IMR-90 (cell line): ENCODE measurements at regions not wholly inside any gene's neighbourhood (a gene's known extent, or its start where the extent isn't known, plus 50 kb on each side); places are given as distances from the start of the nearest gene placed in this dataset.

ENCODE experiments used
- ATAC-seq: fragments of 200-7000 bp; cut with Tn5 transposase; 2 replicates; pipeline ENCODE4 v1.9.1; 2020; ENCODE audit warnings: low read depth, mild to moderate bottlenecking, moderate library complexity
- BruUV-seq: library from RNA; stranded (reverse); fragments of 400-500 nt; replicated peaks from 2 replicates; lab custom pipeline; 2021; lab: Mats Ljungman, UMichigan
- CTCF ChIA-PET: fragments of 300-600 bp; formaldehyde crosslinking; extraction: SDS; loops from one replicate; lab custom pipeline; 2021; ENCODE audit warnings: antibody characterized with exemption; lab: Yijun Ruan, JAX
- POLR2A ChIA-PET: fragments of 300-600 bp; sonication (Branson Sonifier 250); formaldehyde crosslinking; loops from one replicate; lab custom pipeline; 2022; ENCODE audit warnings: antibody characterized with exemption; ENCODE audit not compliant: unreplicated experiment; lab: Charles Lee
- DNase-seq: peaks from one replicate; pipeline ENCODE4 v3.0.0; 2013
- H2AFZ ChIP-seq: replicated peaks from 2 replicates; pipeline ENCODE3; 2013; ENCODE audit warnings: low read length, mild to moderate bottlenecking; ENCODE audit not compliant: poor library complexity
- H2AK5ac ChIP-seq: 2 replicates; pipeline ENCODE4 v1.6.1; 2013; ENCODE audit warnings: low read depth, low read length, inconsistent platforms
- H2AK9ac ChIP-seq: replicated peaks from 2 replicates; pipeline ENCODE3; 2013; ENCODE audit warnings: mild to moderate bottlenecking, low read depth, low read length, moderate library complexity; ENCODE audit not compliant: poor library complexity
- H2BK120ac ChIP-seq: 2 replicates; pipeline ENCODE4 v1.6.1; 2013; ENCODE audit warnings: low read depth, low read length, inconsistent platforms
- H2BK15ac ChIP-seq: 3 replicates; pipeline ENCODE4 v1.6.1; 2013; ENCODE audit warnings: low read depth, low read length, inconsistent platforms
- H2BK20ac ChIP-seq: 2 replicates; pipeline ENCODE4 v1.6.1; 2013; ENCODE audit warnings: low read depth, mild to moderate bottlenecking, inconsistent platforms, low read length, moderate library complexity
- H2BK5ac ChIP-seq: 2 replicates; pipeline ENCODE4 v1.6.1; 2013; ENCODE audit warnings: mild to moderate bottlenecking, low read depth, low read length, inconsistent platforms; ENCODE audit not compliant: poor library complexity, severe bottlenecking
- H3K14ac ChIP-seq: replicated peaks from 2 replicates; pipeline ENCODE4 v1.6.1; 2013; ENCODE audit warnings: low read depth, low read length, inconsistent platforms
- H3K18ac ChIP-seq: 2 replicates; pipeline ENCODE4 v1.6.1; 2013; ENCODE audit warnings: low read depth, low read length, control low read depth
- H3K23ac ChIP-seq: 2 replicates; pipeline ENCODE4 v1.6.1; 2013; ENCODE audit warnings: low read depth, low read length, inconsistent platforms
- H3K27ac ChIP-seq: 2 replicates; pipeline ENCODE4 v1.5.1; 2013; ENCODE audit warnings: mild to moderate bottlenecking, control low read depth, low read length; ENCODE audit not compliant: insufficient read depth
- H3K27me3 ChIP-seq: 2 replicates; pipeline ENCODE4 v1.6.1; 2013; ENCODE audit warnings: low read length; ENCODE audit not compliant: control insufficient read depth, insufficient read depth
- H3K36me3 ChIP-seq: 2 replicates; pipeline ENCODE4 v1.6.1; 2013; ENCODE audit warnings: low read length, mixed read lengths; ENCODE audit not compliant: control insufficient read depth, insufficient read depth
- H3K4ac ChIP-seq: 2 replicates; pipeline ENCODE4 v1.6.1; 2013; ENCODE audit warnings: low read depth, low read length, inconsistent platforms
- H3K4me1 ChIP-seq: 2 replicates; pipeline ENCODE4 v1.6.1; 2013; ENCODE audit warnings: low read length, mixed read lengths; ENCODE audit not compliant: control insufficient read depth, insufficient read depth
- H3K4me2 ChIP-seq: 2 replicates; pipeline ENCODE4 v1.6.1; 2013; ENCODE audit warnings: low read depth, mild to moderate bottlenecking, control low read depth, low read length, moderate library complexity
- H3K4me3 ChIP-seq: 2 replicates; pipeline ENCODE4 v1.5.1; 2013; ENCODE audit warnings: low read depth, mild to moderate bottlenecking, control low read depth, low read length, moderate library complexity; ENCODE audit not compliant: insufficient read depth
- H3K56ac ChIP-seq: 2 replicates; pipeline ENCODE4 v1.6.1; 2013; ENCODE audit warnings: low read length, inconsistent platforms; ENCODE audit not compliant: insufficient read depth; ENCODE audit errors: extremely low read depth
- H3K79me1 ChIP-seq, 2 experiments: 2 replicates each; pipeline ENCODE4 v1.6.1; 2013; ENCODE audit warnings: low read length in 2 of 2, inconsistent platforms in 1 of 2, low read depth in 1 of 2
- H3K9ac ChIP-seq: 2 replicates; pipeline ENCODE4 v1.6.1; 2013; ENCODE audit warnings: low read depth, low read length, control low read depth
- H3K9me1 ChIP-seq: 2 replicates; pipeline ENCODE4 v1.6.1; 2013; ENCODE audit warnings: low read length, inconsistent platforms; ENCODE audit not compliant: insufficient read depth
- H3K9me3 ChIP-seq: 2 replicates; pipeline ENCODE4 v1.6.1; 2013; ENCODE audit warnings: low read length; ENCODE audit not compliant: control insufficient read depth, insufficient read depth
- H4K20me1 ChIP-seq: 2 replicates; pipeline ENCODE4 v1.6.1; 2013; ENCODE audit warnings: low read length, inconsistent platforms; ENCODE audit not compliant: insufficient read depth
- H4K5ac ChIP-seq: 2 replicates; pipeline ENCODE4 v1.6.1; 2013; ENCODE audit warnings: mild to moderate bottlenecking, low read depth, low read length, control low read depth
- H4K8ac ChIP-seq, 2 experiments: 2 replicates each; pipeline ENCODE4 v1.6.1; 2013; ENCODE audit warnings: low read depth in 2 of 2, low read length in 2 of 2, control low read depth in 1 of 2, inconsistent platforms in 1 of 2
- H4K91ac ChIP-seq: 2 replicates; pipeline ENCODE4 v1.6.1; 2013; ENCODE audit warnings: low read depth, low read length, inconsistent platforms; ENCODE audit not compliant: insufficient read depth
- BHLHE40 ChIP-seq: fragments of 150-350 bp; IDR thresholded peaks from 2 replicates; pipeline ENCODE4 v1.6.1; 2016; ENCODE audit warnings: mild to moderate bottlenecking, low read depth, low read length
- FOS ChIP-seq: fragments of 150-350 bp; IDR thresholded peaks from 2 replicates; pipeline ENCODE4 v1.6.1; 2016; ENCODE audit warnings: low read depth, low read length
- NFE2L2 ChIP-seq: fragments of 150-350 bp; IDR thresholded peaks from 2 replicates; pipeline ENCODE4 v1.6.1; 2016; ENCODE audit warnings: low read depth, mild to moderate bottlenecking, low read length
- USF2 ChIP-seq: fragments of 150-350 bp; IDR thresholded peaks from 2 replicates; pipeline ENCODE4 v1.6.1; 2017; ENCODE audit warnings: mild to moderate bottlenecking, antibody characterized with exemption, low read length, low read depth
- WGBS, 2 experiments: methylation state at CpG; one replicate each; pipeline versions ENCODE4 v1.1.5 to v1.1.7; 2013; ENCODE audit warnings: missing lambda C conversion rate in 2 of 2; ENCODE audit not compliant: insufficient read length in 1 of 2; ENCODE audit errors: extremely low coverage in 2 of 2; 5-methylcytosine and 5-hydroxymethylcytosine counted together
- dilution Hi-C: fragments of 300-500 bp; cut with HindIII; formaldehyde crosslinking; loops from one replicate; pipeline ENCODE4 v1.14.3; 2018; ENCODE audit warnings: low sequenced_read_pairs; ENCODE audit not compliant: unreplicated experiment
- in situ Hi-C: fragments of 300-500 bp; cut with MboI; formaldehyde crosslinking; loops from 3 replicates; pipeline ENCODE4 v1.14.3; 2019; ENCODE audit warnings: low sequenced_read_pairs, inconsistent platforms, mixed read lengths
- intact Hi-C: fragments of 100-400 bp; cut with micrococcal nuclease; formaldehyde crosslinking; loops from 2 replicates; pipeline ENCODE4 v1.10.0; 2022

GRCh38 chr9:24451346-24451745, 94.4 kb downstream of the IZUMO3 start:
- H2AK9ac ChIP-seq, result no peak overlapping the region
- no peak overlapping the region for H2AFZ ChIP-seq
- no peaks in the 10 kb centered on the region for H3K27me3 ChIP-seq
- no peak overlapping the region for H2BK15ac ChIP-seq
- no peak overlapping the region for H3K4me3 ChIP-seq
- H4K8ac ChIP-seq, result no peak overlapping the region
- intact Hi-C loops (no loop called here), dilution Hi-C loops (no loop called here), in situ Hi-C loops (no loop called here)
- H3K9me1 ChIP-seq, result no peaks in the 10 kb centered on the region
- no peak overlapping the region for H3K14ac ChIP-seq
- no peak overlapping the region for H3K9ac ChIP-seq
- H3K4me2 ChIP-seq, result no peak overlapping the region
- no peak overlapping the region for H2BK5ac ChIP-seq
- H3K18ac ChIP-seq, result no peak overlapping the region
- no peaks in the 10 kb centered on the region for H3K79me1 ChIP-seq
- H3K9me3 ChIP-seq, result peaks cover 7% of the 10 kb centered on the region; the same call in 1 of the 2 replicates
- POLR2A ChIA-PET, result no interaction called here
- no peak for DNase-seq
- no peak overlapping the region for H2AK5ac ChIP-seq
- H3K36me3 ChIP-seq, result no peaks in the 10 kb centered on the region
- H2BK120ac ChIP-seq, result no peak overlapping the region
- no peak overlapping the region for H3K27ac ChIP-seq
- TF ChIP-seq FOS, result no peak
- no peak for TF ChIP-seq BHLHE40
- TF ChIP-seq USF2, result no peak
- no peak for TF ChIP-seq NFE2L2
- BruUV-seq, result no TSS peak
- H4K5ac ChIP-seq, result no peak overlapping the region
- no peak overlapping the region for H4K91ac ChIP-seq
- no peaks in the 10 kb centered on the region for H4K20me1 ChIP-seq
- H3K23ac ChIP-seq, result no peak overlapping the region
- no peak overlapping the region for H3K56ac ChIP-seq
- H3K4me1 ChIP-seq, result no peaks in the 10 kb centered on the region
- H3K4ac ChIP-seq, result no peak overlapping the region
- ATAC-seq, result no peak
- CTCF ChIA-PET, result no interaction called here
- H2BK20ac ChIP-seq, result no peak overlapping the region
- no CpG with 5 or more reads among the region's 2 CpGs for WGBS, 2 experiments
